Esophagus squamous epithelium (tissue), 4 donors: ENCODE measurements at regions not wholly inside any gene's neighbourhood (a gene's known extent, or its start where the extent isn't known, plus 50 kb on each side); places are given as distances from the start of the nearest gene placed in this dataset.

Experiments
- POLR2A ChIP-seq, 4 donors: fragments of 450-650 bp; IDR thresholded peaks; one replicate each; pipeline ENCODE4 v1.6.1; 2017; ENCODE audit warnings: antibody characterized with exemption in 4 of 4, mild to moderate bottlenecking in 4 of 4, moderate library complexity in 3 of 4
- TF ChIP-seq, protein P1 (sequence below), 6 experiments: fragments of 450-650 bp in 4 of 6; fragments of 200-600 bp in 2 of 6; sonication (generic) in 2 of 6; IDR thresholded peaks; one replicate each; pipeline ENCODE4 v1.5.1; 2016 to 2019; ENCODE audit warnings: antibody characterized with exemption in 6 of 6, mild to moderate bottlenecking in 4 of 6, moderate library complexity in 4 of 6

GRCh38 chr16:85335584-85336491 is 223.6 kb upstream of the CIBAR2 start:
- no peak for TF ChIP-seq POLR2A (IDR thresholded peaks at IDR 0.05)
- TF ChIP-seq, protein P1, sequence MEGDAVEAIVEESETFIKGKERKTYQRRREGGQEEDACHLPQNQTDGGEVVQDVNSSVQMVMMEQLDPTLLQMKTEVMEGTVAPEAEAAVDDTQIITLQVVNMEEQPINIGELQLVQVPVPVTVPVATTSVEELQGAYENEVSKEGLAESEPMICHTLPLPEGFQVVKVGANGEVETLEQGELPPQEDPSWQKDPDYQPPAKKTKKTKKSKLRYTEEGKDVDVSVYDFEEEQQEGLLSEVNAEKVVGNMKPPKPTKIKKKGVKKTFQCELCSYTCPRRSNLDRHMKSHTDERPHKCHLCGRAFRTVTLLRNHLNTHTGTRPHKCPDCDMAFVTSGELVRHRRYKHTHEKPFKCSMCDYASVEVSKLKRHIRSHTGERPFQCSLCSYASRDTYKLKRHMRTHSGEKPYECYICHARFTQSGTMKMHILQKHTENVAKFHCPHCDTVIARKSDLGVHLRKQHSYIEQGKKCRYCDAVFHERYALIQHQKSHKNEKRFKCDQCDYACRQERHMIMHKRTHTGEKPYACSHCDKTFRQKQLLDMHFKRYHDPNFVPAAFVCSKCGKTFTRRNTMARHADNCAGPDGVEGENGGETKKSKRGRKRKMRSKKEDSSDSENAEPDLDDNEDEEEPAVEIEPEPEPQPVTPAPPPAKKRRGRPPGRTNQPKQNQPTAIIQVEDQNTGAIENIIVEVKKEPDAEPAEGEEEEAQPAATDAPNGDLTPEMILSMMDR (IDR thresholded peaks at IDR 0.05) = no peak
